Stimulated activated memory B cell treated with anti-CD40 and anti-IgM and Interleukin-4, amounts not matched to agents 10 μg/mL and 1 μg/mL and 100 μg/mL, for 72 hours (primary cell): ENCODE measurements at regions not wholly inside any gene's neighbourhood (a gene's known extent, or its start where the extent isn't known, plus 50 kb on each side); places are given as distances from the start of the nearest gene placed in this dataset.

Source experiments
- ATAC-seq: fragments of 150-1000 bp; cut with Tn5 transposase; 2 replicates; pipeline ENCODE4 v1.10.0; 2021
- H3K27ac Mint-ChIP-seq: one replicate; pipeline ENCODE4 v1.8.0; 2022; ENCODE audit warnings: mild to moderate bottlenecking, mixed read lengths
- H3K27me3 Mint-ChIP-seq: one replicate; pipeline ENCODE4 v1.8.0; 2022; ENCODE audit warnings: mixed read lengths
- H3K36me3 Mint-ChIP-seq: one replicate; pipeline ENCODE4 v1.8.0; 2022; ENCODE audit warnings: mixed read lengths
- H3K4me1 Mint-ChIP-seq: one replicate; pipeline ENCODE4 v1.8.0; 2022; ENCODE audit warnings: mixed read lengths
- H3K4me3 Mint-ChIP-seq: one replicate; pipeline ENCODE4 v1.8.0; 2022; ENCODE audit warnings: mild to moderate bottlenecking, moderate library complexity, mixed read lengths
- H3K9me3 Mint-ChIP-seq: one replicate; pipeline ENCODE4 v1.8.0; 2022; ENCODE audit warnings: mixed read lengths

GRCh38 chr5:61906820-61907219 lies 399.2 kb upstream of the KIF2A start:
- H3K36me3 Mint-ChIP-seq = no peaks in the 10 kb centered on the region

DNA sequence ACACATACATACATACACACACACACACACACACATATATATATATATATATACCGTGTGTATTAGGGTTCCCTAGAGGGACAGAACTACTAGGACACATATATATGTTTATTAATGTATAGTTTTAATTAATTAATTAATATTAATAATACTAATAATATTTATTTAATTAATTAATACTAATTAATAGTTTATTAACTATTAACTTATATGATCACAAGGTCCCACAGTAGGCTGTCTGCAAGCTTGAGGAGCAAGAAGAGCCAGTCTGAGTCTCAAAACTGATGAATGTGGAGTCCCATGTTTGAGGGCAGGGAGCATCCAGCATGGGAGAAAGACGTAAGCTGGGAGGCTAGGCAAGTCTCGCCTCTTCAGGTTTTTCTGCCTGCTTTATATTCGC lies 398.0 kb upstream of the KIF2A start:
- Mint-ChIP-seq H3K27me3 (no peaks in the 10 kb centered on the region), H3K9me3 (peaks cover 5% of the 10 kb centered on the region), H3K4me1 (no peaks in the 10 kb centered on the region), H3K4me3 (no peak overlapping the region), H3K36me3 (no peaks in the 10 kb centered on the region), H3K27ac (no peak overlapping the region)
- ATAC-seq = no peak

More at GRCh38 chr5:61906820-61907219, 399.2 kb upstream of the KIF2A start:
- no peaks in the 10 kb centered on the region for H3K9me3 Mint-ChIP-seq
- H3K4me1 Mint-ChIP-seq = no peaks in the 10 kb centered on the region
- ATAC-seq = no peak
- no peaks in the 10 kb centered on the region for H3K27me3 Mint-ChIP-seq
- no peak overlapping the region for H3K4me3 Mint-ChIP-seq
- no peak overlapping the region for H3K27ac Mint-ChIP-seq

DNA sequence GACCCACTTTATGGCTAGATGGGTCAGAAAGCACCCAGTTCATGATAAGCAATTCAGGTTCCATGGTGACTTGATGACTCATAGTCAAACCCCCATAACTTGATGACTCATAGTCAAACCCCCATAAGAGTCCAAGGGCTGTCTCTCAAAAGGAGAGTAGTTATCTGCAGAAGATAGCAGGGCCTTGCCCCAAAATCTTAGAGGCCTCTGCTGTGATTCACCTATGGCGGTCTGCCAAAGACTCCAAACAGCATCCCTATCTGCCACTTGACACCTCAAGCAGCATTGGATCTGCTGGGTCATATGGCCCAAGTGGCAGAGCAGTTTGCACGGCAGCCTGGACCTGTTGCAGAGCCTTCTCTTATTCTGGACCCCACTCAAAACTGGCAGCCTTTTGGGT lies 395.2 kb upstream of the KIF2A start:
- no peaks in the 10 kb centered on the region for H3K4me1 Mint-ChIP-seq
- H3K4me3 Mint-ChIP-seq = no peak overlapping the region
- H3K27me3 Mint-ChIP-seq = no peaks in the 10 kb centered on the region
- no peak overlapping the region for H3K27ac Mint-ChIP-seq
- no peak for ATAC-seq
- no peaks in the 10 kb centered on the region for H3K36me3 Mint-ChIP-seq
- H3K9me3 Mint-ChIP-seq = peaks cover 5% of the 10 kb centered on the region

- ATAC-seq = no peak
- no peaks in the 10 kb centered on the region for H3K36me3 Mint-ChIP-seq
- H3K27me3 Mint-ChIP-seq = no peaks in the 10 kb centered on the region
- H3K4me3 Mint-ChIP-seq = no peak overlapping the region
- H3K27ac Mint-ChIP-seq = no peak overlapping the region
- no peaks in the 10 kb centered on the region for H3K4me1 Mint-ChIP-seq
- H3K9me3 Mint-ChIP-seq = peaks cover 5% of the 10 kb centered on the region
Measured at GRCh38 chr5:61912559-61912958, 393.4 kb upstream of the KIF2A start.

DNA sequence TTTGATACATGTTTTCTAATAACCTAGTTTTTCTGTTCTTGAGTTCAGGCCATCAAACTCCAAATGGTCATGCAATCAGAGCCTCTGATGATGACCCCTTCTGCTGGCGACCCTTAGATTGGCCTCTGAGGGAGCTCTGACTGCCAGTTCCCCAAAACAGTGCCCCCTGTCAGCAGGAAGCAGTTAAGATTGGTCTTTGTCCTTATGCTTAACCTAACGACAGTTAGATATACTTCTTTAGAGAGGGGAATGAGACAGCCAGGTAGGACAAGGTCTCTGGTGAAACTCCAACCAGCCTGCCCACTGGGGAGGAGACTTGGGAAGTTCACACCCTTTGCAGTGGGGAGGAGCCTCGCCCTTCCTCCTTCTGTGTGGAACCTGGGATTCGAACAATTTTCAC lies 390.4 kb upstream of the KIF2A start:
- no peak for ATAC-seq
- Mint-ChIP-seq H3K27ac (no peak overlapping the region), H3K27me3 (no peaks in the 10 kb centered on the region), H3K36me3 (no peaks in the 10 kb centered on the region), H3K9me3 (peaks cover 5% of the 10 kb centered on the region), H3K4me3 (no peak overlapping the region), H3K4me1 (no peaks in the 10 kb centered on the region)

DNA sequence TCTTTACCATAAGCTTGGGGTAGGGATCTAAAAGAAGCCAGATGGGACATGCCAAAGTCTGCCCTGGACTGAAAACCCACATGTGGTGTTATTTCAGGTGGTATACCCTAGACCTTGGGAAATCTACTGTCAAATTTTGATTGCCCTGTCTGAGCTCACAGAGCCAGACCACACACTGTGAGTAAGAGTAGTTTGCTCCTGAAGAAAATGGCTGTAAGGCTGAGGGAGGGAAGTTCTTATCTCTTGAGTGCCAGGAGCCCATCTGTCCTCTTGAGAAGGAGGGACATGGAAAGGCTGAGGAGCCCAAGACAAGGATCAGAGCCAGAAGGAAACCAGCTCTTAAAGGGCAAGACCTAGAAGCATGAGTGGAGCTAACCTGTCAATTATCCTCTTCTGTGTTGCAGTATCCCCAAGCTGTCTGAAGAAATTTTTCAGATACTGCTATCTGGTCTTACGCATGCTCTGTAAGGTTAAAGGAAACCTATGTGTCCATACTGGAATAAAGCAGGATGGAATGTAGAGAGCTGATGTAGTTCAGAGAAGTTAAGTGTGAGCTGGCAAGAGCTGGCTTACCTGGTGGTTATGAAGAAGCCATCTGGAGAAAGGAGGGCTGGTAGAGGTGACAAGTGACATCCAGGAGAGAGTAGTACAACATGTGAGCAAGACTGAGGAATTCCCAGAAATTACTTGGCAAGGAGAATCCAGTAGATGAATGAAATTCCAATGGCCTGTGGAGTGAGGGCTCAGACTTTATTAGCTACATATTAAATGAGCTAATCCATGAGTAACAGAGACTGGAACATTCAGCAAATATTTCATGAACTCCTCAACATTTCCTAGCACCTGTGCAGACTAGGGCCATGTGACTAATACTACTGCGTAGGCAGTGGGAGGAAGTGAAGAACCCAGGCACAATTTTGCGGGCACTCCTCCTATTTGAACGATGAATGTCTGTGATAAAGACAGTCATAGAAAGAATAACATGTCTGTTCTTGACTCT lies 389.1 kb upstream of the KIF2A start:
- Mint-ChIP-seq H3K9me3 (peaks cover 5% of the 10 kb centered on the region), H3K27ac (no peak overlapping the region), H3K36me3 (no peaks in the 10 kb centered on the region), H3K27me3 (no peaks in the 10 kb centered on the region), H3K4me1 (no peaks in the 10 kb centered on the region), H3K4me3 (no peak overlapping the region)
- no peak for ATAC-seq

GRCh38 chr5:61918611-61919010 lies 387.4 kb upstream of the KIF2A start:
- H3K9me3 Mint-ChIP-seq = no peaks in the 10 kb centered on the region
- ATAC-seq = no peak
- no peaks in the 10 kb centered on the region for H3K36me3 Mint-ChIP-seq
- no peak overlapping the region for H3K4me3 Mint-ChIP-seq
- H3K27ac Mint-ChIP-seq = no peak overlapping the region
- H3K27me3 Mint-ChIP-seq = no peaks in the 10 kb centered on the region
- H3K4me1 Mint-ChIP-seq = no peaks in the 10 kb centered on the region

DNA sequence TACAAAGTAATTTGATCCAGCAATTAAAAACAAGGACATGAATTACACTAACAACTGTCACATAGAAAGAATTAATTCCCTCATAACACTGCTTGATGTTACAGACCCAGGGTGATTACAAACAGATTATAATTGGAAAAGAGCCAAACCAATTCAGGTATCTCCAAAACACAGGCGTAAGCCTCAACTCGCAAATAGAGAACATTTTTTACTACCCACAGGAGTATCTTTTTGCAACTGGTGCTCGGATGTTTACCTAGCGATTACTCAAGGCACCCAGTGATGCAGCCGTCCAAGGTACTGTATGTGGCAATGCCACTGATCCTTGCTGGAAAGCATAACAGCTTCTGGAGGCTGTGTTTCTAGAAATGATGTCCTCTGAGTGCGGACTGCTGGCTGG lies 386.1 kb upstream of the KIF2A start:
- Mint-ChIP-seq H3K27me3 (no peaks in the 10 kb centered on the region), H3K27ac (no peak overlapping the region), H3K4me1 (no peaks in the 10 kb centered on the region), H3K4me3 (no peak overlapping the region), H3K9me3 (no peaks in the 10 kb centered on the region), H3K36me3 (no peaks in the 10 kb centered on the region)
- no peak for ATAC-seq

DNA sequence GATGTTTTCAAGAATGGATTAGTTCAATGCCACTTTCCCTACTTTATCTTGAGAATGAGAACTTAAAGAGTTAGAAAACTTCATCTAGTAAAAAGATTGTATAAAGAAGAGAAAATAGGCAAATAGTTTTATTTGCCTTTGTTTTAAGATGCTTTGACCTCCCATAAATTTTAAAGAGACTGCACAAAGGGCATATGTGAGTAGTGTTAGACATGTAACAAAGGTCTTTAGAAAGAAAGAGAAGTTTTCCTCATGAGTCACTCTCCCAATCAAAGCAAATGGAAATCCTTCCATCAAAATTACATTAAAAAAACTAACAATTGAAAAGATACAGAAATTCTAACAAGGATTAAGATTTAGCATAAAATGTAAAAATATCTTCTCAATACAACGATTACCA lies 381.8 kb upstream of the KIF2A start:
- Mint-ChIP-seq H3K4me3 (no peak overlapping the region), H3K4me1 (no peaks in the 10 kb centered on the region), H3K27me3 (no peaks in the 10 kb centered on the region), H3K36me3 (no peaks in the 10 kb centered on the region), H3K9me3 (no peaks in the 10 kb centered on the region), H3K27ac (no peak overlapping the region)
- no peak for ATAC-seq

GRCh38 chr5:61926911-61927310 lies 379.1 kb upstream of the KIF2A start:
- H3K4me3 Mint-ChIP-seq = no peak overlapping the region
- H3K9me3 Mint-ChIP-seq = no peaks in the 10 kb centered on the region
- H3K27ac Mint-ChIP-seq = no peak overlapping the region
- ATAC-seq = no peak
- H3K36me3 Mint-ChIP-seq = no peaks in the 10 kb centered on the region
- H3K4me1 Mint-ChIP-seq = no peaks in the 10 kb centered on the region
- no peaks in the 10 kb centered on the region for H3K27me3 Mint-ChIP-seq

DNA sequence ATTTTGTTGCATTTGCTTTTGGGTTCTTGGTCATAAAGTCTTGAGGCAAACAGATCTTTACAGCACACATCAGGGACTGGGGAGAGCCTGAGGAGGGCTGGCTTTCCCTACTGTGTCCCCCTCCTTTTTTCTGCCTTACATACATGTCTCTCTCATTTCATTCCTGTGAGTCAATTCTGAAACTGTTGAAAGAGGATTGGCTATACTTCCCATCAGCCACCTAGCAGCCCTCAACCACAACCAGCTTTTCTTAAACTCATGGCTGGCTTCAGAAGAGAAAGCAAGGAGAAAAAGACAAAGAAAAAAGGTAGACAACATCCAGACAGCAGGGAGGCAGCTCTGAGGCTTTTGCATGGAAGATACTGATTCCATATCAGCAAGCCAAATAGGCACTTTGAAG lies 374.8 kb upstream of the KIF2A start:
- H3K27me3 Mint-ChIP-seq = no peaks in the 10 kb centered on the region
- no peak for ATAC-seq
- H3K4me3 Mint-ChIP-seq = no peak overlapping the region
- H3K9me3 Mint-ChIP-seq = no peaks in the 10 kb centered on the region
- H3K4me1 Mint-ChIP-seq = no peaks in the 10 kb centered on the region
- H3K36me3 Mint-ChIP-seq = no peaks in the 10 kb centered on the region
- H3K27ac Mint-ChIP-seq = no peak overlapping the region

DNA sequence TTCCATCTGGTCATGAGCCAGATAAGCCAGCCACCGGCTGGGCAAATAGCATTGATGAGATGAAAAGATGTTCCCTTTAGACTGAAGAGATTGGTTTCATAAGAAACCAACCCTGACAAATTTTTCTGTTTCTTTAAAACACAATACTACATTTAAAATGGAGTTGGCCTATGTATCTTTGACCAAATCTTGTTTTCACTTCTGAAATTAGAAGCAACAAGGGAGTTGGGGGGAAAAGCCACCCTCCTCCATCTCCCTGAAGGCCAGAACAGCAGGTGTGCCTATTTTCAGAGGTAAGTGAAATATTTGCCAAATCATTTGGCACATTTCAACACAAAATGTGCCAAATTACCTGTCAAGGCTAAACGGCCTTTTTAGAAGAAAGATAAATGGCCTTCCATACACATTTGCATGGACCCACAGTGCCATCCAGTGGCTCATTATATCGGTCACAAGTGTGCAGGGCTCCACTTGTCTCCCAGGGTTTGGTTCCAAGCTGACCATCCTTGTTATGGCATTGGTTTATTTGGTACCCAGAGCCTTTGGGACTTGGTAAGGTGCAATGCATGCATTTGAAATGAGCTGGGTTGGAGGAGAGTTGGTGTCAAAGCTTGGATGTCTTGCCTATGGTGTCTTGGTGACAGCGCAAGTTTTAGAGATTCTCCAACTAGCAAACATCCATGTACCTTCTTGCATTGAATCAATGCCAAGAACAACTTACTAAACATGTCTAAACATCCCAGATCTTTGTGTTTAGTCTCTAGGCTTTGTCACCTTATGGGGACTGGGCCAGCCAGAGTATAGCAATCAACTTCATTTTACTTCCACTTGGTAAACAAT lies 372.0 kb upstream of the KIF2A start:
- Mint-ChIP-seq H3K4me3 (no peak overlapping the region), H3K36me3 (no peaks in the 10 kb centered on the region), H3K27ac (no peak overlapping the region), H3K27me3 (no peaks in the 10 kb centered on the region), H3K9me3 (no peaks in the 10 kb centered on the region), H3K4me1 (no peaks in the 10 kb centered on the region)
- no peak for ATAC-seq

- Mint-ChIP-seq H3K9me3 (no peaks in the 10 kb centered on the region), H3K4me3 (no peak overlapping the region), H3K36me3 (no peaks in the 10 kb centered on the region), H3K27me3 (no peaks in the 10 kb centered on the region), H3K4me1 (no peaks in the 10 kb centered on the region), H3K27ac (no peak overlapping the region)
- ATAC-seq = no peak
Measured at GRCh38 chr5:61941637-61942036, 364.4 kb upstream of the KIF2A start.

- Mint-ChIP-seq H3K27me3 (no peaks in the 10 kb centered on the region), H3K9me3 (no peaks in the 10 kb centered on the region), H3K27ac (no peak overlapping the region), H3K4me3 (no peak overlapping the region), H3K4me1 (no peaks in the 10 kb centered on the region), H3K36me3 (no peaks in the 10 kb centered on the region)
- ATAC-seq = no peak
Measured at GRCh38 chr5:61942462-61943049, 363.4 kb upstream of the KIF2A start.

DNA sequence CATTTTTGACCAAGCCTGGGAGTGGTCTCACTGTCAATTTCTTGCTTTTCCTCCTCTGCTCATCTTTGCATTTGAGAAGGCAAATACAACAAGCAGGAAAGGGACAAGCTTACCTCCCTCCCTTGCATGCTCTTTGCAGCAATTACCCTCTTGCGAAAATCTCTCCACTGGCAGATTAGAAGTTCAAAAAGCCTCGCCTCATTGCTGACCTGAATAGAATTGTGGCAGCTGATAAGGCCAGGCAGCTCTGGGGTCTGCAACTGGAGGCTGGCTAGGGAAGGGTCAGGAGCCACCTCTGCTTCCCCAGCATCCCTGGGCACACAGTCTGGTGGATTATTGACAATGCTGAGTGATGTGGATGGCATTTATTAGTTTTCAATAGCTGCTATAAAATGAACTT lies 362.3 kb upstream of the KIF2A start:
- Mint-ChIP-seq H3K4me3 (no peak overlapping the region), H3K4me1 (no peaks in the 10 kb centered on the region), H3K27ac (no peak overlapping the region), H3K36me3 (no peaks in the 10 kb centered on the region), H3K27me3 (no peaks in the 10 kb centered on the region), H3K9me3 (no peaks in the 10 kb centered on the region)
- no peak for ATAC-seq
